ENCODE measurements at regions not wholly inside any gene's neighbourhood (a gene's known extent, or its start where the extent isn't known, plus 50 kb on each side); places are given as distances from the start of the nearest gene placed in this dataset.
"Not testable (repeated sequence)": the region's sequence is repeated elsewhere in the genome, so short reads cannot be mapped to it uniquely, and the experiment has no call there.

DNA sequence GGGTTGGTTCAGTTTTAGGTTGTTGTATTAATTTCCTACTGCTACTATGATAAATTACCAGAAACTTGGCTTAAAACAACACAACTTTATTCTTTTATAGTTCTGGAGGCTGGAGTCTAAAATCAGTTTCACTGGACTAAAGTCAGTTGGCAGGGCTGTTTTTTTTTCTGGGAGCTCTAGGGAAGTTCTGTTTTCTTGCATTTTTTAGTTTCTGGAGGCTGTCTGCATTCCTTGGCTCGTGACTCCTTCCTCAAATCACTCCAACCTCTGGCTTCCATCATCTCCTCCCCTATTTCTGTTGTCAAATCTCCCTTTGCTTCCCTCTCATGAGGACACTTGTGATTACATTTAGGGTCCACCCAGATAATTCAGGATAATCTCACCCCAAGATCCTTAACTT, 51.3 kb upstream of the SUB1 start:
- no peak for DNase-seq (ENCODE audit: low read depth)

GRCh38 chr5:32531885-32532520, 53.4 kb upstream of the SUB1 start:
- no peak for DNase-seq (ENCODE audit: low read depth)

- not testable (repeated sequence) for DNase-seq (ENCODE audit: low read depth)
These were observed 58.0 kb upstream of the SUB1 start for GRCh38 chr5:32527321-32527720.

DNA sequence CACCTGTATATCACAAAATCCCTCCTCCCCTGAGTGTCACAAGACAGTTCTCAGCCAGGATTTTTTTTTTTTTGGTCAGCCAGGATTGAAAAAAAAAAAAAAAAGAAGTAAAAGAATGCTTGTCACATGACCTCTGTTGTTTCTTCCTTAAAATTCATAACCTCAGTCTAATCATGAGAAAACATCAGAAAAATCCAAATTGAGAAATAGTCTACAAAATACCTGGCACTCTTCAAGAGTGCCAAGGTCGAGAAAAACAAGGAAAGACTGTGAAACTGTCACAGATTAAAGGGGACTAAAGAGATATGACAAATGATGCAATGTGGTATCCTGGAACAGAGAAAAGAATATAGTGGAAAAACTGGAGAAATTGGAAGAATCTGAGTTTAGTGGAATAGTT, 58.5 kb upstream of the SUB1 start:
- DNase-seq (ENCODE audit: low read depth), result no peak

DNA sequence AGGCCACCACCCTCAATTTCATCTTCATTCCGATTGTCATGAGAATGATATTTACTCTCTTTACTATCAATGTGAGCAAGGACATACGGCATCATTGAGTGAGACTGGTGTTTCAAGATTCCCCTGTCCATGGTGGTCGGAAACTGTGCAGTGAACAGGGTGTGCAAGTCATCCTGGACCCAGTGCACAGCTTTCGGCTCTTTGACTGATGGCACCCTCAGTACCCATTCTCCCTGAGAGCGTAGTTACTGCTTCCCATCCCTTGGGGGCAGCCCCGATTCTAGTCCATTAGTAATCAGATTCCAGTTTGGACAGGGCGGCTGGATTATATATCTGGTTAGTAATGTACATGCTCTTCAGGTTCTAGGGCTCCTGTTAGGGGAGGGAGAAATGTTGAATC, 61.7 kb upstream of the SUB1 start:
- DNase-seq (ENCODE audit: low read depth), result no peak

DNA sequence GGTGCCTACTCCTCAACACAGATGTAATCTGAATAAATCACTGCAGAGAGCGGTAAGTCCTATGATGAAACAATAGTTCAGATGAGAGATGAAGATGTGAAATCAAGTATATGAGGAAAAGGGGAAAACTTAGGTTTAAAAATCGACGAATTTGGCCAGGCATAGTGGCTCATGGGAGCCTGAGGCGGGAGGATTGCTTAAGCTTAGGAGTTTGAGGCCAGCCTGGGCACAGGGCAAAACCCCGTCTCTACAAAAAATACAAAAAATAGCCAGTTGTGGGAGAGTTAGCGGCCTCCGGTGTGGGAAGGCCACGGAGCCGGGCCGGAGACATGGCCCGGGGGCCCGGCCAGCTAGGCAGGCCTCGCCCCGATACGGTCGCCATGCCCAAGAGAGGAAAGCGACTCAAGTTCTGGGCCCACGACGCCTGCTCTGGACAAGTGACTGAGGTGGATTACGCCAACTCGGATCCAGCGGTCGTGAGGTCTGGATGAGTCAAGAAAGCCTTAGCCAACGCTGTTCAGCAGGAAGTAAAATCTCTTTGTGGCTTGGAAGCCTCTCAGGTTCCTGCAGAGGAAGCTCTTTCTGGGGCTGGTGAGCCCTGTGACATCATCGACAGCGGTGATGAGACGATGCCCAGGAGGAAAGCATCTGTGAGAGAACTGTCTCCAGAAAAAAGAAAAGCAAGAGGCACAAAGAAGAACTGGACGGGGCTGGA, 62.8 kb upstream of the SUB1 start:
- peak; percentile 84 for DNase-seq (ENCODE audit: low read depth)

DNA sequence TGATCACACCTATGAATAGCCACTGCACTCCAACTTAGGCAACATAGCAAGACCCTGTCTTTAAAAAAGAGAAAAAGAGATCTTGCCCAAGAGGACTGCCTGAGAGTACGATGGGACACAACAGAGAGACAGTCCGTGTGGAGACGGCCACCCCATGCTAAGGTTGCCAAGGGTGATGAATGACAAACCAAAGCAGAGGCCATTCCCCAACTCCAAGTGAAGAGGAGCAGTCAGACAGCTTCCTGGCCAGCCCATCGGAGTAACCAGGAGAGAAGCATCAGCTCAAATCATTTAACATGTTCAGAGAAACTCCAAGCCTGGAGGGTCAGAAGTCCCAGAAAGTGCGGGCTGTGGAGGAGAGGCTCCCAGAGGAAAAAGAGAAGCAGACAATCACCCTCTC, 63.9 kb upstream of the SUB1 start:
- no peak for DNase-seq (ENCODE audit: low read depth)

DNA sequence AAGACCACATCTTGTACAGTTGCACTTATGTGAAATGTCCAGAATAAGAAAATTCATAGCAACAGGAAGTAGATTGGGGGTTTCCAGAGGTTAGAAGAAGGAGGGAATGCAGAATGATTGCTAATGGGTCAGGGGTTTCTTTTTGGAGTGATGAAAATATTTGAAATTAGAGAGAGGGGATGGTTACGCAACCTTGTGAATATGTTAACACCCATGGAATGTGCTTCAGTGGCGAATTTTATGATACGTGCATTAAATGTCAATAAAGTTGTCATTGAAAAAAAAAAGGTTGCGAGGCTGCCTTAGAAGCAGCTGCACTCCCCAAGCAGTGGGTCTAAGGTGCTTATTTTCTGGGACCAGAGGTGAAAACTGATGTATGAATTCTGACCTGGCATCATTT, 64.4 kb upstream of the SUB1 start:
- no peak for DNase-seq (ENCODE audit: low read depth)

- no peak for DNase-seq (ENCODE audit: low read depth)
These were observed 65.0 kb upstream of the SUB1 start for GRCh38 chr5:32520356-32520755.

DNA sequence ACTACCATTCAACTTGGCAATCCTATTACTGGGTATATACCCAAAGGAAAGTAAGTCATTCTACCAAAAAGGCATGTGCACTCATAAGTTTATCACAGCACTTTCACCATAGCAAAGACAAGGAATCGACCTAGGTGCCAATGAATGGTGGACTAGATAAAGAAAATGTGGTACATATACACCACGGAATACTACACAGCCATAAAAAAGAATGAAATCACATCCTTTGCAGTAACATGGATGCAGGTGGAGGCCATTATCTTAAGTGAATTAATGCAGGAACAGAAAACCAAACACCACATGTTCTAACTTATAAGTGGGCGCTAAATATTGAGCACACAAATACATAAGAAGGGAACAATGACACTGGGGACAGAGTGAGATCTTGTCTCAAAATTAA, 65.8 kb upstream of the SUB1 start:
- no peak for DNase-seq (ENCODE audit: low read depth)

DNA sequence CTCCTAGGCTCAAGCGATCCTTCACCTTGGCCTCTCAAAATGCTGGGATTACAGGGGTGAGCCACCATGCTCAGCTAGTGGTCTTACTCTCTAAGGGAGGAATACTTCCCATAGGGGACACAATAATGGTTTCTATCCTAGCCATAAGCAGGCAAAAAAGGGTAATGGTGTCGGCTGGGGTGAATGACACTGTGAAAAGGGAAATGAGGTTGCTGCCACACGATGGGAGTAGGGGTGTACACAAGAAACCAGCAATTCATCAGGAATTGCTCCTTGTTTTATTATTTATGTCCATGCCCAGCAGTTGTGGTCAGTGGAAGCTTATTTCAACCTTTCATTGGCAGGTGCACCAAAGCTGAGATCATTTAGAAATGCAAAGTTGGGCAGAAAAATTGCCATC, 70.3 kb upstream of the ZFR start:
- no peak for DNase-seq (ENCODE audit: low read depth)

GRCh38 chr5:32512926-32513325, 68.4 kb upstream of the ZFR start:
- DNase-seq (ENCODE audit: low read depth), result no peak

- no peak for DNase-seq (ENCODE audit: low read depth)
These were observed 67.3 kb upstream of the ZFR start for GRCh38 chr5:32511776-32512374.

DNA sequence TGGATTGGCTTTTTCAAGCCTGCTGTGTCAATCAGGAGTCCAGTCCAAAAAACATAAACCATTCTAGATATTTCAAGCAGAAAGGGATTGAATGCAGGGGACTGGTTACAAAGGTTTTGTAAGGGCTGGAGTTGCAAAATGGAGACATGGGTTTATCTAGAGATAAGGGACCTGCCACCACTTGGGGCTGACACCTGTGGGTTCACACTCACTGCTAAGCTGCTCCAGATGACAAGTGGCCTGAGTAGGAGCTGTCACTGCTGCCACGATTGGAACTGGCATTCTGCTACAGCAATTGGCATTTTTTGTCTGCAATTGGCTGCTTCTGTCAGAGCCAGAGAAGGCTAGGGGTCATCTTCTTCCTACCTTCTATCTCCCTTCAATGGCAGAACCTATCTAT, 66.3 kb upstream of the ZFR start:
- no peak for DNase-seq (ENCODE audit: low read depth)

GRCh38 chr5:32508806-32509805, 64.6 kb upstream of the ZFR start:
- DNase-seq (ENCODE audit: low read depth), result no peak

- DNase-seq (ENCODE audit: low read depth), result peak; percentile 99
These were observed 63.3 kb upstream of the ZFR start for GRCh38 chr5:32507738-32508434.

DNA sequence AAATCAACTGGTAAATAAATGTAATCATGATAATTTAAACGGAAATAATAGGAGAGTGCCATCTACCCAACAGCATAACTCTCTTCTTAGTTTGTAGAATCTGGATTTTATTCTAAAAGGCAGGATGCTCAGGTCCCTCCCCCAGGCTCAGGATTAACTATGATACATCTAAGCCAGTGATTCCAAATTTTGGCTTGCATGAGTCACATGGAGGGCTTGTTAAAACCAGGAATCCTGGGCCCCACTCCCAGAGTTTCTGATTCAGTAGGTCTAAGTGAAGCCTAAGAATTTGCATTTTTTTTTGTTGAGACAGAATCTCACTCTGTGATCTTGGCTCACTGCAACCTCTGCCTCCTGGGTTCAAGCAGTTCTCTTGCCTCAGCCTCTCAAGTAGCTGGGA, 62.3 kb upstream of the ZFR start:
- peak; percentile 83 for DNase-seq (ENCODE audit: low read depth)

DNA sequence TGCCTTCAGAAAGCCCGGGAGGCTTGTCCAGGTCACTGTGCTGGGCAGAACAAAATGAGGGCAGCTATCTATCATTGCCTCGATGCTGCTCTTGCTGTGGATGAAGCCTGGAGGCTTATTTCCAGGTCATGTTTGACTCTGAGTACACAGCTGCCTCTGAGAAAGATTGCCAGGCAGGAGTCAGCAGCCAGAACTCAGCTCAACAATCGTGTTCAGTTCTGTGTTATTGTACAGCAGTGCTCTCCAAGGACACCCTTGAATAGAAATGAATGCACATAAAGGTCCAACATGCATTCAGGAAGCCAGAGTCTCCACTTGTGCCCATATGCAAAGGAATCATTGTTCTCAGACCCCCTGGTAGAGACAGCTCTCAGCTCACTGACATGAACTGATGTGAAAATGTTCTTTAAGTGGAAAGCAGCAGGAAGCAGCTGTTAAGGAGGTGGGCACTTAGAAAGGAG, 61.7 kb upstream of the ZFR start:
- DNase-seq (ENCODE audit: low read depth), result no peak

DNA sequence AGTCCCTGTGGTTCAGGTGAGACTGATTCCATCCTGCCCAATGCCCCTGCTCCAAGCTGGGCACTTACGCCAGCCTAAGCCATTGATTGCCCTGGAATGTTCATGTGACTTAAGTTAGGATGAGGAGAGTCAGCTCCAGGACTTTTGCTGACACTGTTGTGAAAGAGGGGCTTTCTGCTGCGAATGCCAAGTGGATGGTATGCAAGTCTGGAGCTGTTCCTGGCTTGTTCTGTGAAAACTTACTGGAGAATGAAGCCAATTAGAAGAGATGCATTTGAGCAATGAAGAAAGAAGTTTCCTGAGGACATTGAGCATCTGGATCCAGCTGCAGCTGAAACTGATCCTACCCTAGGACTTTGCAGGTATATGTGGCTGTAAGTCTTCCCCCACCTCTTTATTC, 61.2 kb upstream of the ZFR start:
- peak; percentile 79 for DNase-seq (ENCODE audit: low read depth)

- DNase-seq (ENCODE audit: low read depth), result peak; percentile 93
These were observed 60.6 kb upstream of the ZFR start for GRCh38 chr5:32504989-32505596.

- no peak for DNase-seq (ENCODE audit: low read depth)
These were observed 59.9 kb upstream of the ZFR start for GRCh38 chr5:32504329-32504988.
